Thoracic aorta (tissue), 2 donors: ENCODE measurements at regions not wholly inside any gene's neighbourhood (a gene's known extent, or its start where the extent isn't known, plus 50 kb on each side); places are given as distances from the start of the nearest gene placed in this dataset.

Experiments used
- ATAC-seq: fragments of 150-250 bp; one replicate; pipeline ENCODE4 v1.8.0; 2017; ENCODE audit warnings: low read depth; ENCODE audit not compliant: insufficient number of reproducible peaks, low FRiP score
- DNase-seq: peaks from one replicate; pipeline ENCODE4 v3.0.0-alpha.2; 2020; ENCODE audit warnings: low spot score
- H3K27ac ChIP-seq, 2 donors: fragments of 200-600 bp; sonication (generic); 1 replicate in 1 of 2; 2 replicates in 1 of 2; pipeline ENCODE4 v1.5.1; 2016; ENCODE audit warnings: mild to moderate bottlenecking in 2 of 2, moderate library complexity in 2 of 2
- H3K27me3 ChIP-seq: fragments of 200-600 bp; sonication (generic); replicated peaks from 2 replicates; pipeline ENCODE4 v1.6.0; 2016; ENCODE audit warnings: mild to moderate bottlenecking; ENCODE audit not compliant: insufficient read depth
- H3K36me3 ChIP-seq: fragments of 200-600 bp; sonication (generic); one replicate; pipeline ENCODE4 v1.5.1; 2016
- H3K4me1 ChIP-seq, 2 donors: fragments of 200-600 bp; sonication (generic); 1 replicate in 1 of 2; 2 replicates in 1 of 2; pipeline versions ENCODE4 v1.5.1 to v1.6.0; 2016; ENCODE audit warnings: low read depth in 2 of 2, mild to moderate bottlenecking in 1 of 2; ENCODE audit not compliant: control insufficient read depth in 1 of 2
- H3K4me3 ChIP-seq: fragments of 200-600 bp; sonication (generic); 2 replicates; pipeline ENCODE4 v1.5.1; 2016; ENCODE audit warnings: mild to moderate bottlenecking
- H3K9me3 ChIP-seq: fragments of 200-600 bp; sonication (generic); 2 replicates; pipeline ENCODE4 v1.5.1; 2016
- TF ChIP-seq, protein P1 (sequence below): fragments of 200-600 bp; sonication (generic); IDR thresholded peaks from one replicate; pipeline ENCODE4 v1.5.1; 2019; ENCODE audit warnings: antibody characterized with exemption

DNA sequence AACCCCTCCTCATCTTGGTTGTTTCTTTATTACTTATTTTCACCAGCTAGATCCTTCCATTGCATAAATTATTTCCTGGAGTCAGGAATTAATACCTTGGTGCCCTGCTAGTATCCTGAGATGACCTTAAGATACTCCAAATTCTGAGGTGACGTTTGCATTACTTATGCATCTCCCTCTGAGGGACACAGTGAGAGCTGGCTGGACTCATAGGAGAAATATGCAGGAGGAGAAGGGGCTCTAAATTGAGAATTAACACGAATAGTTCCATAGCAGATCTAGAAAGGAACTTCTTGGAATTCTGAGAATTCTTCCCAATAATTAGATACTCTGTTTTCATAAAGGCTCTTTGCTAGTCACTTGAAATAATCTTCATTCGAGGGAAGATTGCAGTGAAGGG lies 310.6 kb upstream of the ZEB2 start:
- no peaks in the 10 kb centered on the region for H3K27me3 ChIP-seq
- H3K9me3 ChIP-seq = no peaks in the 10 kb centered on the region
- H3K4me3 ChIP-seq = no peak overlapping the region
- no peak for DNase-seq
- no peak for ATAC-seq
- H3K27ac ChIP-seq = no peak overlapping the region
- H3K36me3 ChIP-seq = no peaks in the 10 kb centered on the region
- TF ChIP-seq, protein P1, sequence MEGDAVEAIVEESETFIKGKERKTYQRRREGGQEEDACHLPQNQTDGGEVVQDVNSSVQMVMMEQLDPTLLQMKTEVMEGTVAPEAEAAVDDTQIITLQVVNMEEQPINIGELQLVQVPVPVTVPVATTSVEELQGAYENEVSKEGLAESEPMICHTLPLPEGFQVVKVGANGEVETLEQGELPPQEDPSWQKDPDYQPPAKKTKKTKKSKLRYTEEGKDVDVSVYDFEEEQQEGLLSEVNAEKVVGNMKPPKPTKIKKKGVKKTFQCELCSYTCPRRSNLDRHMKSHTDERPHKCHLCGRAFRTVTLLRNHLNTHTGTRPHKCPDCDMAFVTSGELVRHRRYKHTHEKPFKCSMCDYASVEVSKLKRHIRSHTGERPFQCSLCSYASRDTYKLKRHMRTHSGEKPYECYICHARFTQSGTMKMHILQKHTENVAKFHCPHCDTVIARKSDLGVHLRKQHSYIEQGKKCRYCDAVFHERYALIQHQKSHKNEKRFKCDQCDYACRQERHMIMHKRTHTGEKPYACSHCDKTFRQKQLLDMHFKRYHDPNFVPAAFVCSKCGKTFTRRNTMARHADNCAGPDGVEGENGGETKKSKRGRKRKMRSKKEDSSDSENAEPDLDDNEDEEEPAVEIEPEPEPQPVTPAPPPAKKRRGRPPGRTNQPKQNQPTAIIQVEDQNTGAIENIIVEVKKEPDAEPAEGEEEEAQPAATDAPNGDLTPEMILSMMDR = no peak
- H3K4me1 ChIP-seq = peaks cover 0 to 8% of the 10 kb centered on the region in 2 donors

DNA sequence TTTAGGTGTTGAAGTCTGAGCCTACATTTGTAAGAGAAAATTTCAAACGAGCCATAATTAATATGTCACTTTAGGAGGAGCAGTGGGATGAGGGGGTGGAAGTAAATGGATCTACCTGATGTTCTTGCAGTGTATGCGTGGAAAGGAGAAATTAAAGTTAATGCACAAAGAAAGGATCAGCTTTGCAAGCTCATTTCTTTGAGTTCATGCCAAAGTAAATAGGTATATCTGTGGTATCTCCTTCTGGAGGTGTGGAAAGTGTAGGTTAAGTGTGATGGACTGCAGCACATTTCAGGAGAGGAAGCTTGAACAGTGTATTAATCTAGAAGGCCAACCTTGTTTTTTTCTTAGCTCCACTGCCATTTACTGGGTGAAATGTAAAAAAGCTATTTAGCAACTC lies 307.5 kb upstream of the ZEB2 start:
- no peaks in the 10 kb centered on the region for H3K4me1 ChIP-seq
- H3K4me3 ChIP-seq = no peak overlapping the region
- no peaks in the 10 kb centered on the region for H3K9me3 ChIP-seq
- ATAC-seq = no peak
- no peak for DNase-seq
- TF ChIP-seq, protein P1 = no peak
- no peaks in the 10 kb centered on the region for H3K36me3 ChIP-seq
- H3K27ac ChIP-seq = no peak overlapping the region
- H3K27me3 ChIP-seq = no peaks in the 10 kb centered on the region

DNA sequence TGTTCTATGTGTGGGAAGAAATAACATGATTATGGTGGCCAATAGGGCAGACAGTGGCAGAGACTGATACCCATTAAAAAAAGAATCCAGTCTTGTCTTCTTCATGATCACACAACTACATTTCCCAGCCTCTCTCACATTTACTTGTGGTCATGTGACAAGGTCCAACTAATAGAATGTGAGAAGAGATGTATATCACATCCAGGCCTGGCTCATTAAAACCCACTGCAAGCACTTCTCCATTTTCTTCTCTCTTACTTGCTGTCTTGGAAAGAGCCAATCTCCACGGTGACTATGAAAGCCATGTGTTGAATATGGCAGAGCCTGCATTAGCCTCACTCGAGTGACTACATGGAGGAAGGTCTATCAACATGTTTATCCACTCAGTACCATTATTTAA lies 306.2 kb upstream of the ZEB2 start:
- DNase-seq (no peak), ATAC-seq (no peak)
- no peaks in the 10 kb centered on the region for H3K9me3 ChIP-seq
- H3K36me3 ChIP-seq = no peaks in the 10 kb centered on the region
- H3K27ac ChIP-seq = no peak overlapping the region
- H3K4me3 ChIP-seq = no peak overlapping the region
- TF ChIP-seq, protein P1 = no peak
- no peaks in the 10 kb centered on the region for H3K27me3 ChIP-seq
- H3K4me1 ChIP-seq = no peaks in the 10 kb centered on the region

DNA sequence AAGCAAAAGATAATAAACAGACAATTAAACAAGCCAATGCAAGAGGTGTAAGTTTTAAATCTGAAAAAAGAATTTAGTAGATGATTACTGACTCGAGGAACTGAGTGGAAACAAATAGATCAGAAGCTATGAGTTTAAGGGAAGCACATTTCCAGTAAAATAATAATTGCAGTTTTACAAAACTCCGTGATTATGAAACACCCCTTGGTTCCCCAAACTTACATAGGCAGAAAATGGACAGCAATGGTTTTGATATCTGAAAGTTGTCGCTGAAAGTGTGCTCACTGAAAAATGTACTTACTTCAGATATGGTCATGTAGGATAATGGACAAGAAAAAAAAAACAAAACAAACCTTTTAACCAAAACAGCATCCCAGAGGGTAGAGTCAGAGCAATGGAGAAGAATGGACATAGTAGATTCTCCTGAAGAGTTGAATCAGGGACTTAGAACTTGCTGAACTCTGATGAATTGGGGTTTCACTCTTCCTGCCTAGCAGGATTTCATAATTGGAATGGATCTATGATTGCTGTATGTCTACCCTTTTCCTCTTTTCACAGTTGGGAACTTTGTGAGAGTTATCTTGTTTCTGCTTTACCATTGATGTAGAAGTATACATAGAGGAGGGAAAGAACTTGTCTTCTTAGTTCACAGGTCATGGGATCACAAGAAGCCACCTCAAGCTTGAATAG lies 305.6 kb upstream of the ZEB2 start:
- Histone ChIP-seq H3K36me3 (no peaks in the 10 kb centered on the region), H3K27me3 (no peaks in the 10 kb centered on the region), H3K4me3 (no peak overlapping the region), H3K9me3 (no peaks in the 10 kb centered on the region), H3K4me1 (no peaks in the 10 kb centered on the region), H3K27ac (no peak overlapping the region)
- TF ChIP-seq, protein P1 = no peak
- DNase-seq (no peak), ATAC-seq (no peak)

DNA sequence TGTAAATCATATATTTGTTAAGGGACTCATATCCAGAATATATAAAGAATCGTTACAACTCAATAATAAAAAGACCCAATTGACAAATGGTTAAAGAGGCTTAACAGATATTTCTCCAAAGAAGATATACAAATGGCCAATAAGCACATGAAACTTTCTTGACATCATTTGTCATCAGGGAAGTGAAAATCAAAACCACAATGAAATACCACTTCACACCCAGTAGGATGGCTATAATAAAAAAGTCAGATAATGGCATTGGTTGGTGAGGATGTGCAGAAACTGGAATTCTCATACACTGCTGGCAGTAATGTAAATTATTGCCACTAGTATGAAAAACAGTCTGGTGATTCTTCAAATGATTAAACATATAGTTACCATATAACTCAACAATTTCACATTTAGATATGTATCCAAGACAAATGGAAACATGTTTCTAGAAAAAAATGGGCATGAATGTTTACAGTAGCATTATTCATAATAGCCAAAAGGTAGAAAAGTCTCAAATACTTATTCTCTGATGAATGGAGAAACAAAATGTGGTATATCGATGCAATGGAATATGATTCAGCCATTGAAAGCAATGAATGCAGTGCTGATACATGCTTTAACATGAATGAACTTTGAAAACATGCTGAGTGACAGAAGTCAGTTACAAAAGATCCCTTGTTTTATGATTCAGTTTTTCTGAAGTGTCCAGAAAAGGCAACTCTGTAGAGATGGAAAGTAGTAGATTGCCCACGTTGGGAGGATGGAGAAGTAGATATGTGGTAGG lies 304.6 kb upstream of the ZEB2 start:
- Histone ChIP-seq H3K9me3 (no peaks in the 10 kb centered on the region), H3K36me3 (no peaks in the 10 kb centered on the region), H3K4me1 (no peaks in the 10 kb centered on the region), H3K4me3 (no peak overlapping the region), H3K27me3 (no peaks in the 10 kb centered on the region), H3K27ac (no peak overlapping the region)
- ATAC-seq = no peak
- DNase-seq = no peak
- TF ChIP-seq, protein P1 = no peak
